Stimulated activated CD4-positive, alpha-beta T cell treated with anti-CD3 and anti-CD28 coated beads, TNF-alpha, amount 100 ng/mL, for 48 hours (primary cell): ENCODE measurements at regions not wholly inside any gene's neighbourhood (a gene's known extent, or its start where the extent isn't known, plus 50 kb on each side); places are given as distances from the start of the nearest gene placed in this dataset.
"Not testable (repeated sequence)": the region's sequence is repeated elsewhere in the genome, so short reads cannot be mapped to it uniquely, and the experiment has no call there.

ENCODE experiments used
- DNase-seq, 3 donors: peaks; one replicate each; pipeline ENCODE4 v3.0.0-alpha.2; 2020; ENCODE audit warnings: low read depth in 3 of 3

DNA sequence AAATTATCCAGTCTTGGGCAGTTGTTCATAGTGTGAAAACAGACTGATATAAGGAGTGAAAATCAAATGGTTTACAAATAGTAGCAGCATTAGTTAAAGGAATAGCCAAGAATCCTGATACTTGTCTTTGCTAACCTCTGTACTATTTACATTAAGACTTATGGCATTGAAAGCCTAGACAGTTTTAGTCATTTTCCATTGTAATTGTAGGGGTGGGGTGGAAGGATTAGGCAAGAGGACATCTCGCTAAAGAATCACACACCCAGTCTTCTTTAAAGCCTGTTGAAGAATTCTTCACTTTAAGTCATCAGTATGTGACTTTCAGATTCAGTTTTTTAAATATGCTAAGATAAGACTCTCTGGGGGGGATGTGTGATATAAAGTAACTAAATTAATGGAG, 207.5 kb upstream of the PHACTR1 start:
- no peak for DNase-seq

DNA sequence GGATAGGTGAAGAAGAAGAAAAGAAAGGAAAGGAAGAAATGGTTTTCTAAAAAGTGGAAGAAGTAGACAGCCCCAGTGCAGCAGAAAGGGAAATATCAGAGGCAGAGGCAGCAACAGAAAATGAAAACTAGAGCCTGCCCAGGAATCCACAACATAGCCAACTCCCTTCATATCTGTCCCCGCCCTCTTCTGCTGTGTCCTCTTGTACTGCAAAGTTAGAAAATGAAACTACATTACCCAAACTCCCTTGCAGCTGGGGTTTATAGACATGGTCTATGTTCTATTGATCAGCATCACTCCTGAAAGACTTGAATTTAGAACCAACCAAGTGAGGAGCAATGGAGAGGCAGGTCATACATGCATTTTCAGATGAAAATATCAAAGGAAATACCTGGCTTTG, 200.5 kb upstream of the PHACTR1 start:
- no peak for DNase-seq

DNA sequence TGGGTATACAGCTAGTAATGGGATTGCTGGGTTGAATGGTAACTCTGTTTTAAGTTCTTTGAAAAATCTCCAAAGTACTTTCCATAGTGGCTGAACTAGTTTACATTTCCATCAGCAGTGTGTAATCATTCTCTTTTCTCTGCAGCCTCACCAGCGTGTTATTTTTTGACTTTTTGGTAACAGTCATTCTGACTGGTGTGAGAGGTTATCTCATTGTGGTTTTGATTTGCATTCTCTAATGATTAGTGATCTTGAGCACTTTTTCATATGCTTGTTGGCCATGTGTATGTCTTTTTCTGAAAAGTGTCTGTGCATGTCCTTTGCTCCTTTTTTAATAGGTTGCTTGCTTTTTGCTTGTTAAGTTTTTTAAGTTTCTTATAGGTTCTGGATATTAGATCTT, 194.2 kb upstream of the PHACTR1 start:
- no peak for DNase-seq

DNA sequence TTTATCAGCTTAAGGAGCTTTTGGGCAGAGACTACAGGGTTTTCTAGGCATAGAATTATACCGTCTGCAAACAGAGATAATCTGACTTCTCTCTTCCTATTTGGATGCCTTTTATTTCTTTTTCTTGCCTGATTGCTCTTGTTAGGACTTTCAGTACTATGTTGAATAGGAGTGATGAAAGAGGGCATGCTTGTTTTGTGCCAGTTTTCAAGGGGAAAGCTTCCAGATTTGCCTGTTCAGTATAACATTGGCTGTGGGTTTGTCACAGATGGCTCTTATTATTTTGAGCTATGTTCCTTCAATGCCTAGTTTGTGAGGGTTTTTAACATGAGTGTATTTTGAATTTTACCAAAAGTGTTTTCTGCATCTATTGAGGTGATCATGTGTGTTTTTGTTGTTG, 192.8 kb upstream of the PHACTR1 start:
- no peak for DNase-seq

DNA sequence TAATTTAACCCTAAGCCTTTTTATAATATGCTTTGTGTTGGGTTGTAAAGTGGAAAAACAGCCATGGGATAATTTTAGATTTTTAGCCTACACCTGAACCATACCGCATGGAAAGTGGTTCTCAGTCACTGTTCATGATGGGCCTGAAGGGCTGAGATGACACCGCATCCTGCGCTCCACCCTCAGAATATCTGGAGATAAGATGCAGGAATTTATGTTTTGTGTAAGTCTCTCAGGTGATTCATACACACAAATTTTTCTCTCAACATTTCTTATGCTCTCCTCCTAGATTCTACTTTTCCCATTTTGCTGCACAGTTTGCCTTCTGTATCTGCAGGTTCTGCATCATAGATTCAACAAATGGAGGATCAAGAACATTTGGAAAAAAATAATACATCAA, 191.3 kb upstream of the PHACTR1 start:
- no peak for DNase-seq

DNA sequence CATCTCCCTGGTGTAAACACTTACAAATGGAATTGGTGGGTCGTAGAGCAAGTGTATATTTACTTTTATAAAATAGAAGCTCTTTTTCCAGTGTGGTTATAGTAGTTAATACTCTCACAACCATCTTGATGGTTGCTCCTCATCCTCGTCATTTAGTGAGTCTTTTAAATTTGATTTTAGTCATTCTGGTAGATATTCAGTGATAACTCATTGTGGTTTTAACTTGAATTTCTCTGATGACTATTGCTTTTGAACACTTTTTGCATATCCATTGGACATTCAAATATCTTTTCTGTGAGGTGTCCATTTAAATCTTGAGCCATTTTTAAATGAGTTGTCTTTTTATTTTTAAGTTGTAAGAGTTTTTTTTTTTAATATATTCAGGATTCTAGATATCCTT, 189.2 kb upstream of the PHACTR1 start:
- no peak for DNase-seq

DNA sequence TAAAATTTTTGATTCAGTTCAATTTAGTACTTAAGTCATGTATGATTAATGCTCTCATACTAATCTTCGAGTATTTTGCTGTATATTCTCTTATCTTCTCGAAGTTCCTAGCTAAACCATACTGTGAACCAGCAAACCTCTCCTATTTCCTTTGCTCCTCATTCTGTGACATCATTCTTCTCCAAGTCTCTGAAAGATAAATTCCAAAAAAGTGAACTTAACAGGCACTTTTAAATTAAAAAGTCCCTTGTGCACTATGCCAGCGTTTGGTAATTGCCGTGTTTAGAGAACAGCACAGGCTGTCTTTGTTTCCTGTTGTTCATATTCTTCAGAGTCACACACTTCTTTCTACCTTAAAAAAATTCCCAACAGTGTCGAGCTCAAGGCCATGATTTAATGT, 188.4 kb upstream of the PHACTR1 start:
- no peak for DNase-seq

DNA sequence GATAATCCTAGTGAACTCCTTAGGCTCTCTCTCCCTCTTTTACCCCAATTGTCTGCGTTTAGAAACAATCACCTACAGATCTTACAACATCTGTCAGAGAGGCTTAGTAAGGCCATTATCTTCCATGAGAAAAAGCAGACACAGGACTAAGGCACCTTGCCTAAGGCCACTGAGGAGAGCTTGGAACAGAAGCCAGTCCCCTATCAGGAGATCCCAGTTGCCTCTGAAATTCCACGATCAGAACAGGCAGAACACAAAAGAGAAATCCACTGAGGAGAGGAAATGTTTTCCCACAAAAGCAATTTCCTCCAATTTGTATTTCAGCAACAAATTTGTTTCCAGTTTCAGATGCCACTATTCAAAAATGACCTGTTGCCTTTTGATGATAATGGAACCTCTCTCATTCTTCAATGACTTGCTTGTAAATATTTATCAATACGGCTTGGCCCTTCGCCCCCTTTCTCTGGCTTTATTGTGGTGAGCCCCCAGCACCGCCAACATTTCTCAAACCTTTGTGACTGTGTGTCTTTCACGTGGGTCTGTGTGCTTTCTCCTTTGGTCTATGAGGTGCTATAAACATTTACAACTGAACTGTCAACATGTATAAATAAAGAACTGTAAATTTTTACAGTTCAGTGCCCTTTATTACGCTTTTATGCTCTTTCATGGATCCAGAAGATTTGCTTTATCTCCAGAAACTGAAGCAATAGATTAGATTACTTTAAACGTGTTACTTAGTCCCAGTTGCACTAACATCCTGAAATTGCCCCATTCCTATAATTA, 187.8 kb upstream of the PHACTR1 start:
- no peak for DNase-seq

DNA sequence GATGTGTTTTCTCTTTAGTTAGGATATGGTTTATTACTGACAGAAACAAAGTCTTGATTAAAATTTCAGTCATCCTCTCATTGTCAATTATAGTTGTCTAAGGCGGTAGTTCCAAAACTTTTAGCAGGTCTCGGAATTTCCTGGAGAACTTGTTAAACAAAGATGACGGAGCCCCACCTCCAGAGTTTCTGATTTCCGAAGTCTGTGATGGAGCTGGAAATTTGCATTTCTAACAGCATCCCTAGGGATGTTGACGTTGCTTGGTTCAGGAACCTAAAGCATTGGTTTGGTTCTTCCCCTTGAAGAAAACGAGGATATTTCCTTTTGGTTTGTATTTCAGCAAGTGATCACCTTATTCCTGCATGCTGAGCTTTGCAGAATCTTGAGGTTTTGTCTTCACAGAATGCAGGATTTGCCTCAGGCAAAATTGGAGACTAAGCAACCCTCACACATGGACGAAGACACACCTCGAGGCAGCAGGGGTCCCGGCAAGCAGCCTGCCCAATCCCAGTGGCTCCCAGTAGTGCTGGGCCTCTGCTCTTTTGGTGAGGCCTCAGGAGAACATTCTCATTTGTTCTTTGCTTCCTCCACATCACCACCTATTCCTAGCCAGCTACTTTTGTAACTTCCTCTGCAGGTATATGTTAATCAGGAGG, 187.1 kb upstream of the PHACTR1 start:
- no peak for DNase-seq

DNA sequence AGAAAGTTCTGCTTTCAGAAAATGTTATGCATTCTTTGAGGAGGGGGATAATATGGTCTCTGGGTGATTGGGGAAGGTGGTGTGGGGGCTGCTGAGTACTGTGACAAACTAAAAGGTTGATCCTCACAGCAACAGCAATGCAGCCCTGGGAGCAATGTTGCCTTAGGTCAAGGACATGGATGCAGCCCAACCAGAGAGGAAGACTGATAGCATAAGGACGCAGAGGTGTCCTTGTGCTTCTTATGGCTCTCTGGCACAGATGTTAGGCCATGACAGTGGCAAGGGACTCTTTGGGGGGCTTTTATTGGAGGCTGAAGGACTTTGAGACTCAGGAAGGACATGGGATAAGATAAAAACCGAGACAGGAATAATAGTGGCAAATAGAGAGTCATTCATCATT, 186.2 kb upstream of the PHACTR1 start:
- no peak for DNase-seq

DNA sequence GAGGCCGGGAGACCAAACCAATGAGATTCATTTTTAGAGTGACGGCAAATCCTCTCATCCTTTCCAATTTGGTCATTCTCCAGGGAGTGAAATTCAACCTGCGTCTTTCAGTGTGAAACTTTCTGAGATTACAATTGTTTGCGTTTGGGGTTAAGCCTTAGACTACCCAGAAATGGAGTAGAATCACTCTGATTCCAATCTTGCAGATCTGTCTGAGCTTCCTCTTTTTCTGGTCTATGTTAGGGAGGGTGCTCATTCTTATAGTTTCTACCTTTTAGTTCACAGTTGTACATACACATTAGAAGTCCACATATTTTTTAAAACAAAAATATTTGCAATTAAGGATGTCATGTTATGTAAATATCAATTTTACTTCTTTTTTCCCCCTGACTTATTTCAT, 183.0 kb upstream of the PHACTR1 start:
- no peak for DNase-seq

DNA sequence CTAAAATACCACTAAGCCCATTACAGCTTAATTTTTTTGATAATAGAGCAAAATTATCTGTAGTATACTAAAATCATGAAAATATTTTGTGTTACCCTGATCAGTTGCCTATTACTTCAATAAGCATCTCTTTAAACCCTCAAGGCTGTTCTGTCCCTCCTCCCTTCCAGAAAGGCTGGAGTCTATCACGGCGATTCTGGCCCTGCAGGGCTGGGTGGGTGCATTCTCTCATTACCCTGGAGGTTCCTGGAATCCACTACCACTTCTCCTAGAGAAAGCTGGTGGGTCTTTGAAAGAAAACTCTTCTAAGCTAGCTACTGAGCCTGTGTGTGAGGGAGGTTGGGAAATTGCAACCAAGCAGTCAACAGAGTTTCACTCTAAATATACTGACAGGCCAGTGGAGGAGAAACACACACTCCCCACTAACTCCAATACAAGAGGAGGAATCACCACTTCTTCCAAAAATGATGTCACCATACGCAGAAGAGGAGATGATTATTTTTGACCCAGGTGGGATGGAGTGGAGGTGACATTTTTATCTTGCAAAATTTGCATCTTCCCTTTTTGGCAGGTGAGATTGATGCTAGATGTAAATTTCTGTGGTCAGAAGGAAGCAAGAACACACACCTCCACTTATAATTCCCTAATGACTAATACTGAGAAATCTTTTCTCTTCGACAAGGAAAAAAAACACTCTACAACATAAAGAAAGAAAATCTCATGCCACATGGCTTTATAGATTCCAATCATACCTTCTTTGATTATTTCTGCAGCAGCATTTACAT, 182.3 kb upstream of the PHACTR1 start:
- DNase-seq: no peak

DNA sequence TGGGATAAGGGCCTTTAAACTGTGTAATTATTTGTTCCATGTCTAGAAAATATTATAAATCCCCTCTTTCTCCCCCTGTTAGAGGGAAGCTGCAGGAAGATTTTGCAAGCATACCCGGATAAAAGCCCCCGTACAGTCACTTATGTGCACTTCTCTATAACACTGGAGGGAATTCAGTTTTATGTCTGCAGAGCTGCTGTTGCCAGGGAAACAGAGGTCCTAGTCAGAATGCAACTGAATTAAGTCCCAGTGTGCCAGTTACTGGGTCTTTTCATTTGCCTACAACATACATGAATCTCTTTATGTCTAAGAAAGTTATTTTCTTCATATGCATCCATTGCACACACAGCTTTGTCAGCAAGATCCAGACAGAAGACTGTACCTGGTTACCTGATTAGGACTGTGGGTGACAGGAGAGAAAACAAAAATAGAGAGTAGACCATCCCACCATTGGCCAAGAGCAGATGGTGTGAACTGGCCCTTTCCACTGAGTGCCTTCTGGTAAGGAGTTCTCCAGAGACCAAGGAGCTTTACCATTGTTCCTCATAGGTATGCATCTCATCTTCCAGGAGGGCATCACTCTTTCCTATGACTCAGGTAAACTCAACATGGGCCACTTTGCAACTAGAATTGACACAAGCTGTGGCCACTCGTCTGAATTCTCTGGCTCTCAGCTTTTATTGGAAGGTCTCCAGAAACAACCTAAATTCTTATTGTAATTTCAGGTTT, 180.8 kb upstream of the PHACTR1 start:
- no peak for DNase-seq

DNA sequence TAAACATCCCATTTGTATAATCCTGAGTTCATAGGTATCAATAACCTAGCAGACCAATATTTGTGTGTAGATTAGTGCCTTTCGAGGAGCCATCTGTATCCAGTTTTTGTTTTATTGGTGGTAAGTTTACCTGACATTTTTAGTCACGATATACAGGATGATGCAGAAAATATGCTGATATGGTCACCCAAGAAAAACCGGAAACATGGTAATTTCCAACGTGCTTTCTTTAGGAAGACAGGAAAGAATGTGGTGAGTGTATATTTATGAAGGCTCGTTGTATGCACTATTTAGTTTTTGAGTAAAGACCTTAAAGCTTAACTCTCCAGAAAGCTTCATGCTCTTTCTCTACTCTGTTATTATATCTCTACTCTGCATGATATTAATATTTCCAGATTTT, 180.2 kb upstream of the PHACTR1 start:
- no peak for DNase-seq

DNA sequence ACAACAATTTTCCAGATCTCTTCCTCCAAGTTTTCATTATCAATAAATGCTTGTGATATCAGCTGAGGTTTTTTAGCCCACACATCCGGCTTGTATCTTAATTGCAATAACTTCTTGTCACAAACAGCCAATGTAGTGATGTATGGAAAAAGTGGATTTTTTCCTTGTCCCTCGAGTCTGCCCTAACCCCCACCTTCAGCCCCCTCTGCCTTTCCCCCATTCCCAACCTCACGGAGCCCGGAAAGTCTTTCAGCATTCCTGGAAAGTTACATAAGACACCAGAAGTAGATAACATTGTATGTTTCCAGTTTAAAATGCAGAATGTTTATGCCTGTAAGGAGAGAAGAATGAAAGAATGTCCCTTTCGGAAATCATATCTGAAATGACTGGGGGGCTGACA, 179.2 kb upstream of the PHACTR1 start:
- DNase-seq: no peak

DNA sequence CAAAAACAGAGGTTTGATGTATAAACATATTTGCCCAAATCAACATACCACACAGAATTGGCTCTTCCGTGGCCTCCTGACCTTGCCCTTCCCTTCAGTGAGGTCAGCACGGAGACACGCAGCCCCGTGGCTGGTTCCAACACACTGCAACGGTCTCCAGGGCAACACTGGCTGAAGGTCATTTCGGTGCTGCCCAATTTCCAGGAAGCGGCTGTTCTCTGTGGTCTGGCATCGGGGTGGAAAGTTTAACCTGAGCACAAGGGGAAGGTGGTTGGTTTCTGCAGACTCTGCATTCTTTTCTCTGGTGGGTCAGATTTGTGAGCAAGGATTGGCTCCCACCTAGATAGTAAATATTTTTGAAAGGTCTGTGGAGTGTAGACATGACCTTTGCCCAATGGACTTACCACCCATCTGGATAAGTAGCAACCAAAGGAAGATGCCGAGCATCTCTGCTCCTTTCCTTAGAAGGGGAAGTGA, 177.6 kb upstream of the PHACTR1 start:
- no peak for DNase-seq

DNA sequence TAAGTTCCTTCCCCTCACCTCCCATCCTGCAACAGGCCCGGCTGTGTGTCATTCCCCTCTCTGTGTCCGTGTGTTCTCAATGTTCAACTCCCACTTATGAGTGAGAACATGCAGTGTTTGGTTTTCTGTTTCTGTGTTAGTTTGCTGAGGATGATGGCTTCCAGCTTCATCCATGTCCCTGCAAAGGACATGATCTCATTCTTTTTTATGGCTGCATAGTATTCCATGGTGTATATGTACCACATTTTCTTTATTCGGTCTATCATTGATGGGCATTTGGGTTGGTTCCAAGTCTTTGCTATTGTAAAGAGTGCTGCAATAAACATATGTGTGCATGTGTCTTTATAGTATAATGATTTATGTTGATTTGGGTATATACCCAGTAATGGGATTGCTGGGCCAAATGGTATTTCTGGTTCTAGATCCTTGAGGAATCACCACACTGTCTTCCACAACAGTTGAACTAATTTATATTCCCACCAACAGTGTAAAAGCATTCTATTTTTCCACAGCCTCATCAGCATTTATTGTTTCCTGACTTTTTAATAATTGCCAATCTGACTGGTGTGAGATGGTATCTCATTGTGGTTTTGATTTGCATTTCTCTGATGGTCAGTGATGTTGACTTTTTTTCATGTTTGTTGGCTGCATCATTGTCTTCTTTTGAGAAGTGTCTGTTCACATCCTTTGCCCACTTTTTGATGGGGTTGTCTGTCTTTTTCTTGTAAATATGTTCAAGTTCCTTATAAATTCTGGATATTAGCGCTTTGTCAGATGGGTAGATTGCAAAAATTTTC, 174.1 kb upstream of the PHACTR1 start:
- DNase-seq: not testable (repeated sequence)

DNA sequence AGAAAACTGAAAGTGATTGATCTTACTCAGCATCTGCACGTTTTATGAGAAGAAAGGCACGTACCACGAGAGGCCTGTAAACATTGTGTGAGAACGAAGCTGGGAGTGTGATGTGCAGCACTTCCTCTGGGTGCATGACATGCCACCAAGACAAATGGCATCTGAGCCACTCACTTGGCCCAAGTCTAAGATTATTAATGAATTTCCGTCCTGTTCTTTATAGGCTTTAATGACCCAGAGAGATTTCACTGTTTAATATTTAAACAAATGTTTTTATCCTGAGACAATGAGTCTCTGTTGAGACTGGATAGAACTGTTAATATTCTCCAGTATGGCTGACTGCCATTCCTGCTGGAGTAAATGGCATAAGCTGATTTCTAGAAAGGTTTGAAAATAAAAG, 172.6 kb upstream of the PHACTR1 start:
- no peak for DNase-seq

DNA sequence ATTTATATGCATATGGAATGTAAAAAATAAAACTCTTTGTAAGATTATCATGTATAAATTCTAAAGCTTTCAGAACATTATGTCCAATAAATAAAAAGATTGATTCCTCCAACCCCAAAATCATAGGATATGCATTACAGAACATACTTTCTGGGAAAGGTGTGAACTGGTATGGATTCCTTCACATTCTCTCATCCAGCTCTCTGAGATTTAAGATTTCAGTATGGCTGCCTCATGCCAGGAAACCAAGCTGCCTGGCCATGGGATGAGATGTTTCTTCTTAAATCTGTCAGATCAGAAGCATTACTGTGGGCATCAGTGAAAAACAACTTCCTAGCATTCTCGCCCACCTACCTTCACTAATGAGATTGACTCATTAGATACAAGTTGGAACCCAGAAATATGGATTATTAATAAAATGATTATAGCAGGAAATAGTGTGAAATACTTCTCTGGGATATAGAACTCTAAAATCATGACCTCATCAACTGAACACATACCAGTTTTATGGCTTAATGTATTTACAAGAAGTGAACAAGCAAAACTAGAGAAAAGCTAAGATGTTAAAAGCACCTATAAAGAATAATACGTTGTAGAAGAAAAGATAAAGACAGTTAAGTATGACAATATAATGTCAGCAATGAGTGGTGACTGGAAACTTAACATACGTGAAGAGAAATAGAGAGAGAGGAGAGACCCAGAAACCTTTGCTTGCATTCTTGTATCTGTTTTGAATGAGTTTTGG, 171.6 kb upstream of the PHACTR1 start:
- DNase-seq: no peak

DNA sequence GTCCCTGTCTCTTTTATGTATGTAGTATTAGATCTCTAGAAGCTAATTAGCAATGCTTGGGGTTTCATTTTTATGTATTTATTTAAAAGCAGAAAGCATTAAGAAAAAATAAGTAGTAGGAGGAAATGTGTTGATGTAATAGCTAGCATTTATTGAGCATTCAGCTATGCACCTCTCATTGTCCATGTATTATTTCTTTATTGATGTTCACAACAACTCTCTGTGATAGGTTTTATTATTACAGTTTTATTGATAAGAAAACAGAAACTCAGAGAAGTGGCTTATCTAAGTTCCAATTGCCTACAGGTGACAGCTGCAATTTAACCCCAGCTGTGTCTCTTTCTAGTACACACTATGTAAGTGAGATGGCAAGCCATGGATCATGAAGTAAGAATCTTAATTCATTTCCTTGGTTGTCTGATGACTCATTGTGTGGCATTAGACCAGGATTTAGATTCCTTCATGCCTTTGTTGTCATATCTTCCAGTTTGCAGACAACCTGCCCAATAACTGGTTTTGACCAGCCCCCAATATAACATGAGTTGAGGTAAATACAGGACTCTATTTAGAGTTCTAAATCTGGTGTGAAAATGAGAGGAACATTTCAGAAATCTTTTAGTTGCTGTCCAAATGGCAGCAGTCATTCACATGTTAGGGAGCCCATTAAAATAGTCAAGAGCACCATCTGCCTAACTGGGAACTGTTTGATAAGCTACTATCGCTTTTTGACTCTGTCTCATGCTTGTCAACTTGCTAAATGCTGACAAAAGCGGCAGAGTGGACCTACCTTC, 170.8 kb upstream of the PHACTR1 start:
- no peak for DNase-seq
